GM23338 (cell line): ENCODE measurements at regions not wholly inside any gene's neighbourhood (a gene's known extent, or its start where the extent isn't known, plus 50 kb on each side); places are given as distances from the start of the nearest gene placed in this dataset.
"Not testable (repeated sequence)": the region's sequence is repeated elsewhere in the genome, so short reads cannot be mapped to it uniquely, and the experiment has no call there.

ENCODE experiments used
- ATAC-seq: fragments of 200-7000 bp; cut with Tn5 transposase; 3 replicates; pipeline ENCODE4 v1.9.1; 2020
- DNase-seq: peaks from one replicate; pipeline ENCODE4 v3.0.0-alpha.2; 2015; ENCODE audit warnings: low spot score
- H2AFZ ChIP-seq: fragments of 200-600 bp; sonication (generic); 2 replicates; pipeline ENCODE4 v1.8.0; 2016; ENCODE audit warnings: antibody characterized with exemption, mild to moderate bottlenecking, moderate library complexity
- H3F3A ChIP-seq: fragments of 200-600 bp; sonication (generic); replicated peaks from 2 replicates; pipeline ENCODE4 v1.8.0; 2017; ENCODE audit warnings: antibody characterized with exemption, mixed run types, low read depth
- H3K27ac ChIP-seq: fragments of 200-600 bp; sonication (generic); 2 replicates; pipeline ENCODE4 v1.6.1; 2016; ENCODE audit warnings: low read depth
- H3K27me3 ChIP-seq: fragments of 200-600 bp; sonication (generic); 2 replicates; pipeline ENCODE4 v1.8.0; 2016; ENCODE audit warnings: mild to moderate bottlenecking, mixed run types, moderate library complexity; ENCODE audit not compliant: insufficient read depth
- H3K36me3 ChIP-seq: fragments of 200-600 bp; sonication (generic); 2 replicates; pipeline ENCODE4 v1.8.0; 2016; ENCODE audit warnings: mild to moderate bottlenecking; ENCODE audit not compliant: insufficient read depth
- H3K4me1 ChIP-seq: fragments of 200-600 bp; sonication (generic); 2 replicates; pipeline ENCODE4 v1.8.0; 2016; ENCODE audit warnings: mild to moderate bottlenecking, moderate library complexity; ENCODE audit not compliant: insufficient read depth
- H3K4me2 ChIP-seq: fragments of 200-600 bp; sonication (generic); 2 replicates; pipeline ENCODE4 v1.7.1; 2017; ENCODE audit warnings: mixed run types
- H3K4me3 ChIP-seq: fragments of 200-600 bp; sonication (generic); 2 replicates; pipeline ENCODE4 v1.6.1; 2016; ENCODE audit warnings: mixed run types
- H3K79me2 ChIP-seq: fragments of 200-600 bp; sonication (generic); replicated peaks from 2 replicates; pipeline ENCODE4 v1.8.0; 2017; ENCODE audit warnings: mild to moderate bottlenecking; ENCODE audit not compliant: insufficient read depth
- H3K9me2 ChIP-seq: fragments of 200-600 bp; sonication (generic); 2 replicates; pipeline ENCODE4 v1.8.0; 2017; ENCODE audit not compliant: insufficient read depth
- H4K20me1 ChIP-seq: fragments of 200-600 bp; sonication (generic); replicated peaks from 2 replicates; pipeline ENCODE4 v1.8.0; 2017; ENCODE audit warnings: mild to moderate bottlenecking; ENCODE audit not compliant: insufficient read depth
- H3K27ac Mint-ChIP-seq: 2 replicates; pipeline ENCODE4 v1.8.0; 2020; ENCODE audit warnings: inconsistent platforms, mild to moderate bottlenecking, moderate library complexity, mixed read lengths
- H3K27me3 Mint-ChIP-seq: 3 replicates; pipeline ENCODE4 v1.8.0; 2022; ENCODE audit warnings: low read depth, mild to moderate bottlenecking, moderate library complexity, mixed read lengths, inconsistent platforms; ENCODE audit not compliant: insufficient read depth, poor library complexity
- H3K36me3 Mint-ChIP-seq: 3 replicates; pipeline ENCODE4 v1.8.0; 2021; ENCODE audit warnings: low read depth, mild to moderate bottlenecking, inconsistent platforms, moderate library complexity, mixed read lengths
- H3K4me1 Mint-ChIP-seq: 3 replicates; pipeline ENCODE4 v1.8.0; 2020; ENCODE audit warnings: mild to moderate bottlenecking, inconsistent platforms, mixed read lengths
- H3K4me3 Mint-ChIP-seq: 3 replicates; pipeline ENCODE4 v1.8.0; 2021; ENCODE audit warnings: moderate library complexity, mild to moderate bottlenecking, inconsistent platforms, mixed read lengths
- H3K9me3 Mint-ChIP-seq: 3 replicates; pipeline ENCODE4 v1.8.0; 2020; ENCODE audit warnings: moderate library complexity, mild to moderate bottlenecking, inconsistent platforms, mixed read lengths
- CREB1 ChIP-seq: fragments of 250-450 bp; sonication (Bioruptor Pico); IDR thresholded peaks from 2 replicates; pipeline ENCODE4 v1.5.0; 2020; ENCODE audit warnings: low read depth, mild to moderate bottlenecking, moderate library complexity
- CTCF ChIP-seq, 2 experiments: fragments of 200-600 bp in 1 of 2; sonication (generic) in 1 of 2; conservative IDR thresholded peaks; 2 replicates each; pipeline versions ENCODE4 v1.5.1 to v1.6.1; 2016 to 2017; ENCODE audit warnings: antibody characterized with exemption in 2 of 2, low read depth in 2 of 2, mild to moderate bottlenecking in 2 of 2, moderate library complexity in 1 of 2
- ETS1 ChIP-seq: IDR thresholded peaks from 2 replicates; pipeline ENCODE4 v1.6.1; 2016; ENCODE audit warnings: antibody characterized with exemption
- NANOG ChIP-seq: IDR thresholded peaks from 2 replicates; pipeline ENCODE4 v1.6.1; 2016; ENCODE audit warnings: antibody characterized with exemption, borderline replicate concordance
- POLR2AphosphoS5 ChIP-seq: IDR thresholded peaks from 2 replicates; pipeline ENCODE4 v1.6.1; 2016; ENCODE audit warnings: antibody characterized with exemption, low read depth
- ZNF114 ChIP-seq: fragments of 250-450 bp; sonication (Bioruptor Pico); IDR thresholded peaks from 2 replicates; pipeline ENCODE4 v1.5.0; 2020; ENCODE audit warnings: mild to moderate bottlenecking, moderate library complexity

GRCh38 chr7:32206488-32206887 is 136.3 kb upstream of the PDE1C start (continued):
- TF ChIP-seq CTCF (conservative IDR thresholded peaks at IDR 0.05; ENCODE audit: low read depth in 2 of 2) (no peak), ETS1 (no peak), NANOG (no peak), POLR2AphosphoS5 (no peak)

- H3K36me3 ChIP-seq, H3K27ac Mint-ChIP-seq, H3K27me3 Mint-ChIP-seq, H4K20me1 ChIP-seq, H3K4me3 Mint-ChIP-seq, H3K4me1 Mint-ChIP-seq, H3K4me2 ChIP-seq, H3K27me3 ChIP-seq, H3K4me1 ChIP-seq, H2AFZ ChIP-seq, DNase-seq, ATAC-seq, H3F3A ChIP-seq, H3K4me3 ChIP-seq, H3K9me2 ChIP-seq, H3K9me3 Mint-ChIP-seq, H3K36me3 Mint-ChIP-seq, H3K79me2 ChIP-seq, H3K27ac ChIP-seq: not testable (repeated sequence)
Observed at GRCh38 chr7:32205298-32205824, 135.2 kb upstream of the PDE1C start.

GRCh38 chr7:32204361-32205018 is 134.3 kb upstream of the PDE1C start:
- no peaks in the 10 kb centered on the region for H3K36me3 Mint-ChIP-seq
- Histone ChIP-seq H3K4me2 (no peak overlapping the region), H3K27me3 (0 out of 2 replicates have a peak, but pooled peaks cover 6% of the 10 kb centered on the region), H3K9me2 (no peaks in the 10 kb centered on the region), H3K4me3 (no peak overlapping the region), H3K79me2 (no peaks in the 10 kb centered on the region), H3K4me1 (peaks cover 3% of the 10 kb centered on the region; the same call in 1 of the 2 replicates), H3K27ac (no peak overlapping the region), H2AFZ (no peak overlapping the region), H3F3A (no peaks in the 10 kb centered on the region), H4K20me1 (no peaks in the 10 kb centered on the region; the same call in none of the 2 replicates), H3K36me3 (no peaks in the 10 kb centered on the region)
- H3K27me3 Mint-ChIP-seq: peaks cover 9% of the 10 kb centered on the region
- peak; percentile 86 for DNase-seq
- H3K27ac Mint-ChIP-seq: no peak overlapping the region
- peaks cover 7% of the 10 kb centered on the region for H3K4me1 Mint-ChIP-seq
- H3K9me3 Mint-ChIP-seq: no peaks in the 10 kb centered on the region
- peak; percentile 93 for ATAC-seq
- H3K4me3 Mint-ChIP-seq: no peak overlapping the region
- TF ChIP-seq CTCF (conservative IDR thresholded peaks at IDR 0.05; ENCODE audit: low read depth in 2 of 2) (peak; percentile 70 to 89), ZNF114 (CRISPR knock-in tag) (no peak), CREB1 (no peak), NANOG (no peak)
